ENCODE measurements at regions not wholly inside any gene's neighbourhood (a gene's known extent, or its start where the extent isn't known, plus 50 kb on each side); places are given as distances from the start of the nearest gene placed in this dataset.

DNA sequence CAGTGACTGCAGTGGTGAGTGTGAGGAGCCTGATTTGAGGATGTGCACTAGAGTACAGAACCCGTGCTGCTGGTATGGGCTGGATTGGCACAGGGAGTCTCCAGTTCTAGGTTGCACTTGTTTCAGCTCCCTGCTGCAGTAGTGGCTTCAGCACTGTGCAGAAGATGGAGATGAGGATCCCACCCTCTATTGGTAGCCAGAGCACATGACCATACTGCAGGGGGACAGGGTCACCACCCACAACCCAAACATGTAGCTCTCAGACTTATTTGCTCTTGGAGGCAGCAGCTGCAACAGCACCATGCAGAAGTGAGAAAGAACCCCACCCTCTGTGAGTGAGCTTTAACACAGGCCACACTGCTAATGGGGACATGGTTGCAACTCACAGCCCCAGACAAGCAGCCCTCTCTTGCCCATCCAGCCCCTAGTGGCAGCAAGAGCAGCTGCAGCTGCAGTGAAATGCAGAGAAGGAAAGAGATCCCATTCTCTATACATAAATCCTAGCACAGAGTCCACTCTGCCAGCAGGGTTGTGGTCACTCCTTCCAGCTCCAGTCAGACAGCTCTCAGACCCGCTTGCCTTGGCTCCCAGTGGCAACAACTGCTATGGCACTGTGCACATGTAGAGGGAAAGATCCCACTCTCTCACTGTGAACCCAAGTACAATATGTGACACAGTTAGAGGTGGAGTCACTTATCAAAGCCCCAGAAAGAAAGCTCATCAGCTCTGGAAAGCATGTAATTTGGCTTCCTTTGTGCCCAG, 51.4 kb upstream of the SCIN start:
- TF ChIP-seq, protein P1, sequence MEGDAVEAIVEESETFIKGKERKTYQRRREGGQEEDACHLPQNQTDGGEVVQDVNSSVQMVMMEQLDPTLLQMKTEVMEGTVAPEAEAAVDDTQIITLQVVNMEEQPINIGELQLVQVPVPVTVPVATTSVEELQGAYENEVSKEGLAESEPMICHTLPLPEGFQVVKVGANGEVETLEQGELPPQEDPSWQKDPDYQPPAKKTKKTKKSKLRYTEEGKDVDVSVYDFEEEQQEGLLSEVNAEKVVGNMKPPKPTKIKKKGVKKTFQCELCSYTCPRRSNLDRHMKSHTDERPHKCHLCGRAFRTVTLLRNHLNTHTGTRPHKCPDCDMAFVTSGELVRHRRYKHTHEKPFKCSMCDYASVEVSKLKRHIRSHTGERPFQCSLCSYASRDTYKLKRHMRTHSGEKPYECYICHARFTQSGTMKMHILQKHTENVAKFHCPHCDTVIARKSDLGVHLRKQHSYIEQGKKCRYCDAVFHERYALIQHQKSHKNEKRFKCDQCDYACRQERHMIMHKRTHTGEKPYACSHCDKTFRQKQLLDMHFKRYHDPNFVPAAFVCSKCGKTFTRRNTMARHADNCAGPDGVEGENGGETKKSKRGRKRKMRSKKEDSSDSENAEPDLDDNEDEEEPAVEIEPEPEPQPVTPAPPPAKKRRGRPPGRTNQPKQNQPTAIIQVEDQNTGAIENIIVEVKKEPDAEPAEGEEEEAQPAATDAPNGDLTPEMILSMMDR (IDR thresholded peaks at IDR 0.05) = no peak
- TF ChIP-seq POLR2A (IDR thresholded peaks at IDR 0.05) = no peak
